Lower leg skin (tissue), 3 donors: ENCODE measurements at regions not wholly inside any gene's neighbourhood (a gene's known extent, or its start where the extent isn't known, plus 50 kb on each side); places are given as distances from the start of the nearest gene placed in this dataset.

Experiments used
- POLR2A ChIP-seq, 2 donors: fragments of 450-650 bp; IDR thresholded peaks; one replicate each; pipeline ENCODE4 v1.6.1; 2016 to 2017; ENCODE audit warnings: antibody characterized with exemption in 2 of 2, mild to moderate bottlenecking in 1 of 2, moderate library complexity in 1 of 2
- TF ChIP-seq, protein P1 (sequence below), 3 donors: fragments of 450-650 bp; IDR thresholded peaks; one replicate each; pipeline ENCODE4 v1.5.1; 2016; ENCODE audit warnings: antibody characterized with exemption in 3 of 3, mild to moderate bottlenecking in 3 of 3, moderate library complexity in 2 of 3

DNA sequence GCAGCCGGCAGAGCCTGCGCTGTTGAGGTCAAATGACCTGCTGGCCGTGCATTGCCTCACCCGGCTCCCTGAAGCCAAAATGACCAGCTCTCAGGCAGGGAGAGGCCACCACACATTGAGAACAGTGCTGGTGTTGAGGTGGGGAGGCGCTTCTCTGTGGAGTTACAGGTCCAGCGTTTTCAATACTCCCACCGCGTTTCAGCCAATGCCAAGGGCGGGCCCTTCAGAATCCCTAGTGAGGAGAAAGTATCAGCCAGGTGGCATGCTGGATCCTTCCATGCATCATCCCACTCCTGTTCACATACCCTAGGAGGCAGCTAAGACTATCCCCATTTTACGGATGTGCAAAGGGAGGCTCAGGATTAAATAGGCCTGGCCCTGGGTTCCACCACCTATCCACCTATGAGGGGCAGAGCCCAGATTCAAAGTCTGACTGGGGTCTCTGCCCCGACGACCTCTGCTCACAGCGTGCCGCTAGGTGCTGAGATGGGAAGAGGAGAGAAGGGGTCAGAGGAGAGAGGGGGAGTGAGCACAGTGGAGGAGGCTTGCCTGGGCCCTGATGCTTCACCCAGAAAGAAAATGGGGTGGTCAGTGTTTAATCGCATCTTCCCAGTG, 137.6 kb upstream of the ID2 start:
- TF ChIP-seq, protein P1, sequence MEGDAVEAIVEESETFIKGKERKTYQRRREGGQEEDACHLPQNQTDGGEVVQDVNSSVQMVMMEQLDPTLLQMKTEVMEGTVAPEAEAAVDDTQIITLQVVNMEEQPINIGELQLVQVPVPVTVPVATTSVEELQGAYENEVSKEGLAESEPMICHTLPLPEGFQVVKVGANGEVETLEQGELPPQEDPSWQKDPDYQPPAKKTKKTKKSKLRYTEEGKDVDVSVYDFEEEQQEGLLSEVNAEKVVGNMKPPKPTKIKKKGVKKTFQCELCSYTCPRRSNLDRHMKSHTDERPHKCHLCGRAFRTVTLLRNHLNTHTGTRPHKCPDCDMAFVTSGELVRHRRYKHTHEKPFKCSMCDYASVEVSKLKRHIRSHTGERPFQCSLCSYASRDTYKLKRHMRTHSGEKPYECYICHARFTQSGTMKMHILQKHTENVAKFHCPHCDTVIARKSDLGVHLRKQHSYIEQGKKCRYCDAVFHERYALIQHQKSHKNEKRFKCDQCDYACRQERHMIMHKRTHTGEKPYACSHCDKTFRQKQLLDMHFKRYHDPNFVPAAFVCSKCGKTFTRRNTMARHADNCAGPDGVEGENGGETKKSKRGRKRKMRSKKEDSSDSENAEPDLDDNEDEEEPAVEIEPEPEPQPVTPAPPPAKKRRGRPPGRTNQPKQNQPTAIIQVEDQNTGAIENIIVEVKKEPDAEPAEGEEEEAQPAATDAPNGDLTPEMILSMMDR (IDR thresholded peaks at IDR 0.05), result no peak
- TF ChIP-seq POLR2A (IDR thresholded peaks at IDR 0.05), result no peak
